HCT116 (cell line): ENCODE measurements at regions not wholly inside any gene's neighbourhood (a gene's known extent, or its start where the extent isn't known, plus 50 kb on each side); places are given as distances from the start of the nearest gene placed in this dataset.

Experiments used
- ATAC-seq: fragments of 200-7000 bp; cut with Tn5 transposase; 2 replicates; pipeline ENCODE4 v1.9.1; 2020; ENCODE audit warnings: mild to moderate bottlenecking, moderate library complexity
- BruUV-seq: library from RNA; stranded (reverse); fragments of 400-500 nt; replicated peaks from 2 replicates; lab custom pipeline; 2021; lab: Mats Ljungman, UMichigan
- CTCF ChIA-PET: fragments of 300-600 bp; sonication (Branson Sonifier 250); formaldehyde crosslinking; loops from one replicate; lab custom pipeline; 2021; ENCODE audit warnings: antibody characterized with exemption; lab: Charles Lee
- POLR2A ChIA-PET: fragments of 300-600, 350-600 bp; sonication (Branson Sonifier 250); formaldehyde crosslinking; loops from one replicate; lab custom pipeline; 2021; ENCODE audit warnings: antibody characterized with exemption; lab: Charles Lee
- RAD21 ChIA-PET, 2 experiments: fragments of 300-600 bp; sonication (Branson Sonifier 250); formaldehyde crosslinking; loops; one replicate each; lab custom pipeline; 2023; ENCODE audit warnings: low total read pairs in 2 of 2; ENCODE audit not compliant: uncharacterized antibody in 2 of 2, unreplicated experiment in 2 of 2, low non-redundant PET in 1 of 2; lab: Charles Lee
- DNase-seq: peaks from one replicate; pipeline ENCODE4 v3.0.0-alpha.2; 2010; ENCODE audit warnings: low read depth, low spot score
- H2AFZ ChIP-seq: fragments of 200-600 bp; shearing (Covaris generic), sonication (generic); 2 replicates; pipeline ENCODE4 v1.6.1; 2017; ENCODE audit warnings: low read depth, mixed run types, mixed read lengths, antibody characterized with exemption, low read length; ENCODE audit not compliant: poor library complexity, severe bottlenecking
- H3K27ac ChIP-seq: 2 replicates; pipeline ENCODE4 v1.5.1; 2012; ENCODE audit warnings: low read depth, low read length
- H3K27me3 ChIP-seq: fragments of 200-600 bp; sonication (generic); 2 replicates; pipeline ENCODE4 v1.6.1; 2016; ENCODE audit warnings: mixed run types, low read length, mixed read lengths; ENCODE audit not compliant: insufficient read depth
- H3K36me3 ChIP-seq, 2 experiments: fragments of 200-500 bp in 1 of 2; fragments of 200-600 bp in 1 of 2; sonication (Bioruptor generic) in 1 of 2; sonication (generic) in 1 of 2; 2 replicates each; pipeline versions ENCODE4 v1.5.1 to v1.6.1; 2014 to 2016; ENCODE audit warnings: low read length in 2 of 2, inconsistent platforms in 1 of 2, mixed read lengths in 1 of 2, mixed run types in 1 of 2; ENCODE audit not compliant: insufficient read depth in 2 of 2, control insufficient read depth in 1 of 2
- H3K4me1 ChIP-seq, 2 experiments: fragments of 200-600 bp in 1 of 2; sonication (generic) in 1 of 2; 2 replicates each; pipeline versions ENCODE4 v1.5.1 to v1.6.1; 2012 to 2017; ENCODE audit warnings: low read length in 2 of 2, inconsistent platforms in 1 of 2, mild to moderate bottlenecking in 1 of 2, mixed read lengths in 1 of 2, mixed run types in 1 of 2, moderate library complexity in 1 of 2; ENCODE audit not compliant: insufficient read depth in 2 of 2, control insufficient read depth in 1 of 2
- H3K4me2 ChIP-seq: fragments of 200-600 bp; sonication (generic); 2 replicates; pipeline ENCODE4 v1.6.1; 2017; ENCODE audit warnings: mixed run types, low read length, mixed read lengths
- H3K4me3 ChIP-seq, 2 experiments: fragments of 200-600 bp in 1 of 2; sonication (generic) in 1 of 2; replicated peaks in 1 of 2; 2 replicates each; pipeline ENCODE4 v1.5.1; 2011 to 2016; ENCODE audit warnings: low read length in 2 of 2, control low read depth in 1 of 2, low read depth in 1 of 2, mild to moderate bottlenecking in 1 of 2, mixed read lengths in 1 of 2, mixed run types in 1 of 2
- H3K79me2 ChIP-seq: fragments of 200-600 bp; sonication (generic); 2 replicates; pipeline ENCODE4 v1.6.1; 2017; ENCODE audit warnings: mild to moderate bottlenecking, mixed run types, low read length, moderate library complexity, mixed read lengths; ENCODE audit not compliant: insufficient read depth
- H3K9ac ChIP-seq: fragments of 200-600 bp; sonication (generic); 2 replicates; pipeline ENCODE4 v1.6.1; 2016; ENCODE audit warnings: low read length, mixed read lengths
- H3K9me2 ChIP-seq: fragments of 200-600 bp; sonication (generic), shearing (Covaris generic); 2 replicates; pipeline ENCODE4 v1.6.1; 2017; ENCODE audit warnings: mixed run types, mild to moderate bottlenecking, moderate library complexity; ENCODE audit not compliant: insufficient read depth
- H3K9me3 ChIP-seq, 2 experiments: fragments of 200-500 bp in 1 of 2; fragments of 200-600 bp in 1 of 2; sonication (Bioruptor generic) in 1 of 2; sonication (generic) in 1 of 2; 2 replicates each; pipeline ENCODE4 v1.6.1; 2014 to 2017; ENCODE audit warnings: low read length in 2 of 2, mixed read lengths in 2 of 2, inconsistent platforms in 1 of 2, low read depth in 1 of 2, mild to moderate bottlenecking in 1 of 2, mixed run types in 1 of 2, moderate library complexity in 1 of 2; ENCODE audit not compliant: control insufficient read depth in 1 of 2, insufficient read depth in 1 of 2
- H4K20me1 ChIP-seq: fragments of 200-600 bp; sonication (generic), shearing (Covaris generic); 2 replicates; pipeline ENCODE4 v1.6.1; 2017; ENCODE audit warnings: mixed run types, mild to moderate bottlenecking, moderate library complexity; ENCODE audit not compliant: insufficient read depth
- CEBPB ChIP-seq: IDR thresholded peaks from 2 replicates; pipeline ENCODE4 v1.6.1; 2012; ENCODE audit warnings: low read depth
- EGR1 ChIP-seq: IDR thresholded peaks from 2 replicates; pipeline ENCODE4 v1.6.1; 2012; ENCODE audit warnings: low read depth
- ELF1 ChIP-seq: IDR thresholded peaks from 2 replicates; pipeline ENCODE4 v1.6.1; 2012; ENCODE audit warnings: low read depth, borderline replicate concordance
- EZH2phosphoT487 ChIP-seq: fragments of 200-600 bp; IDR thresholded peaks from 2 replicates; pipeline ENCODE4 v1.6.1; 2018; ENCODE audit warnings: antibody characterized with exemption, borderline replicate concordance
- FOSL1 ChIP-seq: IDR thresholded peaks from 2 replicates; pipeline ENCODE4 v1.6.1; 2012; ENCODE audit warnings: low read depth
- POLR2A ChIP-seq: IDR thresholded peaks from 2 replicates; pipeline ENCODE4 v1.7.0; 2011; ENCODE audit warnings: borderline replicate concordance; ENCODE audit not compliant: insufficient read depth, insufficient read length; ENCODE audit errors: extremely low read depth
- POLR2AphosphoS5 ChIP-seq: IDR thresholded peaks from 2 replicates; pipeline ENCODE4 v1.6.1; 2011; ENCODE audit warnings: mild to moderate bottlenecking, low read depth, low read length, moderate library complexity
- RAD21 ChIP-seq: IDR thresholded peaks from 2 replicates; pipeline ENCODE4 v1.6.1; 2012; ENCODE audit warnings: low read depth, mild to moderate bottlenecking
- SRF ChIP-seq: IDR thresholded peaks from 2 replicates; pipeline ENCODE4 v1.6.1; 2012; ENCODE audit warnings: low read depth
- YY1 ChIP-seq: IDR thresholded peaks from 2 replicates; pipeline ENCODE4 v1.6.1; 2011; ENCODE audit warnings: low read length, low read depth, moderate library complexity, mild to moderate bottlenecking; ENCODE audit not compliant: insufficient replicate concordance; ENCODE audit errors: extremely low read depth
- ZFX ChIP-seq: fragments of 450-650 bp; IDR thresholded peaks from 2 replicates; pipeline ENCODE4 v1.6.1; 2017
- ZNF274 ChIP-seq: fragments of 200-500 bp; sonication (Bioruptor generic); IDR thresholded peaks from 2 replicates; pipeline ENCODE4 v1.6.1; 2014; ENCODE audit warnings: mild to moderate bottlenecking, low read depth, low read length, inconsistent platforms
- intact Hi-C: fragments of 100-400 bp; cut with micrococcal nuclease; formaldehyde crosslinking; loops from 2 replicates; pipeline ENCODE4 v1.10.0; 2022
- TF ChIP-seq, protein P1 (sequence below): IDR thresholded peaks from 2 replicates; pipeline ENCODE4 v1.6.1; 2012
- TF ChIP-seq, protein P2 (sequence below): IDR thresholded peaks from 2 replicates; pipeline ENCODE4 v1.6.1; 2011; ENCODE audit warnings: mild to moderate bottlenecking, low read length, moderate library complexity; ENCODE audit not compliant: insufficient replicate concordance; ENCODE audit errors: extremely low read depth
- TF ChIP-seq, protein P3 (sequence below): IDR thresholded peaks from 2 replicates; pipeline ENCODE4 v1.6.1; 2012; ENCODE audit warnings: low read depth

DNA sequence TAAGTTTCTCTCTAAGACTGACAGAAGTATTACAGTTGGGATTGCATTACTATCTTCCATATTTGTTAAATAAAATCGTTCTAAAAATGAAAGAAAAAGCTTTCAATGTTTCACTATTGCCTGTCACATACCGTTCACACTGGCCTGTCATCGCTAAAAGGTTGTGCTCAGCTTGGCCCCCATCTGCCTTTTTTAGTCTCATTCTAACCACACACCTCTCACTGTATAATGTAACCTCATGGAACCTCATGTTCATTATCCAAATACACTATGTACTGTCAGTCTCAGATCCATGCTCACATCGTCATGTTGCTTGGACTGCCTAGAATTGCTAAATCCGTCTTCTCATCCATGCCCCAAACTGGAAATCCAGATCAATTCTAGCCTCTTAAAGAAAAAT, 637.8 kb upstream of the ROBO1 start:
- no peak overlapping the region for H3K9ac ChIP-seq
- H3K4me3 ChIP-seq: no peak overlapping the region
- ChIA-PET POLR2A (no interaction called here), RAD21 (no interaction called here), CTCF (no interaction called here)
- intact Hi-C loops: no loop called here
- no peak overlapping the region for H3K27ac ChIP-seq
- no peaks in the 10 kb centered on the region for H3K27me3 ChIP-seq
- no peaks in the 10 kb centered on the region for H3K79me2 ChIP-seq
- DNase-seq: no peak
- H3K4me2 ChIP-seq: no peak overlapping the region
- H3K9me3 ChIP-seq: peaks cover 0 to 17% of the 10 kb centered on the region in 2 experiments; a peak in 1 of 4 replicates
- no peak overlapping the region for H2AFZ ChIP-seq
- no peak for TF ChIP-seq EGR1
- no peak for TF ChIP-seq FOSL1
- TF ChIP-seq POLR2AphosphoS5: no peak
- TF ChIP-seq EZH2phosphoT487: no peak
- TF ChIP-seq CEBPB: no peak
- TF ChIP-seq YY1: no peak
- no peak for TF ChIP-seq ZNF274
- no peak for TF ChIP-seq SRF
- TF ChIP-seq, protein P1, sequence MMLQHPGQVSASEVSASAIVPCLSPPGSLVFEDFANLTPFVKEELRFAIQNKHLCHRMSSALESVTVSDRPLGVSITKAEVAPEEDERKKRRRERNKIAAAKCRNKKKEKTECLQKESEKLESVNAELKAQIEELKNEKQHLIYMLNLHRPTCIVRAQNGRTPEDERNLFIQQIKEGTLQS: no peak
- H4K20me1 ChIP-seq: no peaks in the 10 kb centered on the region
- no peaks in the 10 kb centered on the region for H3K4me1 ChIP-seq
- H3K9me2 ChIP-seq: no peaks in the 10 kb centered on the region
- ATAC-seq: no peak
- no peaks in the 10 kb centered on the region for H3K36me3 ChIP-seq
- no TSS peak for BruUV-seq

DNA sequence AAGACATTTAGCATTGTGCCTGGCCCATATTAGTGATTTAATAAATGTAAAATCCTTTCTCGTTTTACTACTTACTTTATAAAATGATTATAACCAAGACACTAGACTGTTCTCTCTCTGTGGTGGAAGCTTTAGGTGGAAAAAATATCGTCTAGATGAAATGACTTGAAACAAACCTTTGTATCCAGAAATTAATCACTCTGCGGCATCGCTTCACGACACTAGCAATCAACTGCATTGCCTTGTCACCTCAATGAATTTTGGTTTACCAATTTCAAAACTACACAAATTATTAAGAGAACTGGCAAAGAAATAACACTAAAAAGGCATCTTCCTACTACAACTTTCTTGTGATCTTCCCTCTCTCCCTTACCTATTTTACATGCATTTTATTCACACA, 627.2 kb upstream of the ROBO1 start:
- Histone ChIP-seq H3K27ac (no peak overlapping the region), H3K9me2 (no peaks in the 10 kb centered on the region), H3K4me2 (no peak overlapping the region), H3K36me3 (no peaks in the 10 kb centered on the region), H3K4me3 (no peak overlapping the region), H3K4me1 (no peaks in the 10 kb centered on the region), H3K27me3 (no peaks in the 10 kb centered on the region), H4K20me1 (no peaks in the 10 kb centered on the region), H3K79me2 (no peaks in the 10 kb centered on the region), H3K9ac (no peak overlapping the region), H3K9me3 (peaks cover 21 to 27% of the 10 kb centered on the region in 2 experiments; a peak in 3 of 4 replicates), H2AFZ (no peak overlapping the region)
- BruUV-seq: no TSS peak
- POLR2A ChIA-PET: no interaction called here
- ATAC-seq: no peak
- intact Hi-C loops: no loop called here
- RAD21 ChIA-PET: no interaction called here
- CTCF ChIA-PET: no interaction called here
- DNase-seq: no peak
- TF ChIP-seq POLR2AphosphoS5 (no peak), YY1 (no peak), ZFX (no peak), RAD21 (no peak), ELF1 (no peak), EGR1 (no peak), FOSL1 (no peak), SRF (no peak), POLR2A (no peak), ZNF274 (no peak)
- TF ChIP-seq, protein P1: no peak
- TF ChIP-seq, protein P2, sequence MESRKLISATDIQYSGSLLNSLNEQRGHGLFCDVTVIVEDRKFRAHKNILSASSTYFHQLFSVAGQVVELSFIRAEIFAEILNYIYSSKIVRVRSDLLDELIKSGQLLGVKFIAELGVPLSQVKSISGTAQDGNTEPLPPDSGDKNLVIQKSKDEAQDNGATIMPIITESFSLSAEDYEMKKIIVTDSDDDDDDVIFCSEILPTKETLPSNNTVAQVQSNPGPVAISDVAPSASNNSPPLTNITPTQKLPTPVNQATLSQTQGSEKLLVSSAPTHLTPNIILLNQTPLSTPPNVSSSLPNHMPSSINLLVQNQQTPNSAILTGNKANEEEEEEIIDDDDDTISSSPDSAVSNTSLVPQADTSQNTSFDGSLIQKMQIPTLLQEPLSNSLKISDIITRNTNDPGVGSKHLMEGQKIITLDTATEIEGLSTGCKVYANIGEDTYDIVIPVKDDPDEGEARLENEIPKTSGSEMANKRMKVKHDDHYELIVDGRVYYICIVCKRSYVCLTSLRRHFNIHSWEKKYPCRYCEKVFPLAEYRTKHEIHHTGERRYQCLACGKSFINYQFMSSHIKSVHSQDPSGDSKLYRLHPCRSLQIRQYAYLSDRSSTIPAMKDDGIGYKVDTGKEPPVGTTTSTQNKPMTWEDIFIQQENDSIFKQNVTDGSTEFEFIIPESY: no peak
- TF ChIP-seq, protein P3, sequence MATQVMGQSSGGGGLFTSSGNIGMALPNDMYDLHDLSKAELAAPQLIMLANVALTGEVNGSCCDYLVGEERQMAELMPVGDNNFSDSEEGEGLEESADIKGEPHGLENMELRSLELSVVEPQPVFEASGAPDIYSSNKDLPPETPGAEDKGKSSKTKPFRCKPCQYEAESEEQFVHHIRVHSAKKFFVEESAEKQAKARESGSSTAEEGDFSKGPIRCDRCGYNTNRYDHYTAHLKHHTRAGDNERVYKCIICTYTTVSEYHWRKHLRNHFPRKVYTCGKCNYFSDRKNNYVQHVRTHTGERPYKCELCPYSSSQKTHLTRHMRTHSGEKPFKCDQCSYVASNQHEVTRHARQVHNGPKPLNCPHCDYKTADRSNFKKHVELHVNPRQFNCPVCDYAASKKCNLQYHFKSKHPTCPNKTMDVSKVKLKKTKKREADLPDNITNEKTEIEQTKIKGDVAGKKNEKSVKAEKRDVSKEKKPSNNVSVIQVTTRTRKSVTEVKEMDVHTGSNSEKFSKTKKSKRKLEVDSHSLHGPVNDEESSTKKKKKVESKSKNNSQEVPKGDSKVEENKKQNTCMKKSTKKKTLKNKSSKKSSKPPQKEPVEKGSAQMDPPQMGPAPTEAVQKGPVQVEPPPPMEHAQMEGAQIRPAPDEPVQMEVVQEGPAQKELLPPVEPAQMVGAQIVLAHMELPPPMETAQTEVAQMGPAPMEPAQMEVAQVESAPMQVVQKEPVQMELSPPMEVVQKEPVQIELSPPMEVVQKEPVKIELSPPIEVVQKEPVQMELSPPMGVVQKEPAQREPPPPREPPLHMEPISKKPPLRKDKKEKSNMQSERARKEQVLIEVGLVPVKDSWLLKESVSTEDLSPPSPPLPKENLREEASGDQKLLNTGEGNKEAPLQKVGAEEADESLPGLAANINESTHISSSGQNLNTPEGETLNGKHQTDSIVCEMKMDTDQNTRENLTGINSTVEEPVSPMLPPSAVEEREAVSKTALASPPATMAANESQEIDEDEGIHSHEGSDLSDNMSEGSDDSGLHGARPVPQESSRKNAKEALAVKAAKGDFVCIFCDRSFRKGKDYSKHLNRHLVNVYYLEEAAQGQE: no peak
